A204.1 (cell line): ENCODE measurements at regions not wholly inside any gene's neighbourhood (a gene's known extent, or its start where the extent isn't known, plus 50 kb on each side); places are given as distances from the start of the nearest gene placed in this dataset.

ENCODE experiments used
- FAIRE-seq: peaks from 2 replicates; lab custom pipeline; 2012; peaks lifted over from hg19 to GRCh38; lab: Jason Lieb, UNC

- FAIRE-seq, result no peak
These were observed 277.6 kb upstream of the NWD2 start for GRCh38 chr4:36966756-36967460.

- FAIRE-seq, result no peak
These were observed 265.0 kb upstream of the NWD2 start for GRCh38 chr4:36979533-36979932.

- FAIRE-seq, result no peak
These were observed 254.2 kb upstream of the NWD2 start for GRCh38 chr4:36990128-36990872.

GRCh38 chr4:36997727-36998126 is 246.8 kb upstream of the NWD2 start:
- FAIRE-seq, result no peak

- no peak for FAIRE-seq
These were observed 244.3 kb upstream of the NWD2 start for GRCh38 chr4:37000281-37000680.

- FAIRE-seq, result no peak
These were observed 242.7 kb upstream of the NWD2 start for GRCh38 chr4:37001688-37002436.

- no peak for FAIRE-seq
These were observed 241.9 kb upstream of the NWD2 start for GRCh38 chr4:37002625-37003024.

GRCh38 chr4:37008199-37008598 is 236.3 kb upstream of the NWD2 start:
- no peak for FAIRE-seq

GRCh38 chr4:37014584-37014983 is 230.0 kb upstream of the NWD2 start:
- no peak for FAIRE-seq

GRCh38 chr4:37015391-37015790 is 229.2 kb upstream of the NWD2 start:
- FAIRE-seq, result no peak

- FAIRE-seq, result no peak
These were observed 221.0 kb upstream of the NWD2 start for GRCh38 chr4:37023504-37023903.

- no peak for FAIRE-seq
These were observed 220.5 kb upstream of the NWD2 start for GRCh38 chr4:37023996-37024395.

- no peak for FAIRE-seq
These were observed 203.7 kb upstream of the NWD2 start for GRCh38 chr4:37040816-37041215.

- no peak for FAIRE-seq
These were observed 201.2 kb upstream of the NWD2 start for GRCh38 chr4:37043342-37043741.

GRCh38 chr4:37051111-37051510 is 193.4 kb upstream of the NWD2 start:
- no peak for FAIRE-seq

GRCh38 chr4:37051866-37052265 is 192.7 kb upstream of the NWD2 start:
- FAIRE-seq, result no peak

GRCh38 chr4:37054531-37055077 is 189.9 kb upstream of the NWD2 start:
- FAIRE-seq, result no peak

GRCh38 chr4:37058826-37059225 is 185.7 kb upstream of the NWD2 start:
- no peak for FAIRE-seq

- FAIRE-seq, result no peak
These were observed 178.4 kb upstream of the NWD2 start for GRCh38 chr4:37066159-37066558.

- FAIRE-seq, result no peak
These were observed 176.0 kb upstream of the NWD2 start for GRCh38 chr4:37068580-37068979.

GRCh38 chr4:37070041-37070440 is 174.5 kb upstream of the NWD2 start:
- no peak for FAIRE-seq

- no peak for FAIRE-seq
These were observed 173.0 kb upstream of the NWD2 start for GRCh38 chr4:37071576-37071975.
